IPS-18a (cell line): ENCODE measurements at regions not wholly inside any gene's neighbourhood (a gene's known extent, or its start where the extent isn't known, plus 50 kb on each side); places are given as distances from the start of the nearest gene placed in this dataset.

Experiments used
- H3K27ac ChIP-seq: one replicate; pipeline ENCODE4 v1.5.1; 2013; ENCODE audit warnings: low read length
- H3K27me3 ChIP-seq: one replicate; pipeline ENCODE4 v1.6.1; 2013; ENCODE audit warnings: mild to moderate bottlenecking, low read length; ENCODE audit not compliant: control insufficient read depth, insufficient read depth
- H3K36me3 ChIP-seq: one replicate; pipeline ENCODE4 v1.6.1; 2013; ENCODE audit warnings: low read depth, low read length; ENCODE audit not compliant: control insufficient read depth
- H3K4me1 ChIP-seq: one replicate; pipeline ENCODE4 v1.6.1; 2013; ENCODE audit warnings: low read depth, low read length; ENCODE audit not compliant: control insufficient read depth
- H3K4me3 ChIP-seq: one replicate; pipeline ENCODE4 v1.5.1; 2013; ENCODE audit warnings: low read length
- H3K9ac ChIP-seq: one replicate; pipeline ENCODE4 v1.6.1; 2013; ENCODE audit warnings: mild to moderate bottlenecking, low read length, moderate library complexity
- H3K9me3 ChIP-seq: one replicate; pipeline ENCODE4 v1.6.1; 2013; ENCODE audit warnings: low read depth, low read length; ENCODE audit not compliant: control insufficient read depth

DNA sequence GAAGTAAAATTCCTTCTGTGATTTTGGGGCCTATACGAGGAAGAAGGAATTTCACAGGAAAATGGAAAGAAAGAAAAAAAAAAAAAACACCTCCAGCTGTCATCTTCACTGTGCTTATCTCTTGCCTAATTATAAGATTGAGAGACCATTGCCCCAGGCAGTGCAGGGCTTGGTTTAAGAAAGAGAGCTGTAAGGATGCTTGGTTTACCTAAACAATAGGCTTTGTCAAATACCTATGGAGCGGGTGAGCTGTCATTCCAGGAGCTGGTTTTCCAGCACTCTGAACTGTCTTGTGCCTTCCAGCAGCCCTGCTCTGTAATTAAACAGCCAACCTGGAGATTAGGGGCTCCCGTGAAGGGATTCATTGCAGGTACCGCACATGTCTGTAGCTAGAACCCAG, 137.8 kb downstream of the EDN3 start:
- H3K9ac ChIP-seq = no peak overlapping the region
- no peaks in the 10 kb centered on the region for H3K9me3 ChIP-seq

DNA sequence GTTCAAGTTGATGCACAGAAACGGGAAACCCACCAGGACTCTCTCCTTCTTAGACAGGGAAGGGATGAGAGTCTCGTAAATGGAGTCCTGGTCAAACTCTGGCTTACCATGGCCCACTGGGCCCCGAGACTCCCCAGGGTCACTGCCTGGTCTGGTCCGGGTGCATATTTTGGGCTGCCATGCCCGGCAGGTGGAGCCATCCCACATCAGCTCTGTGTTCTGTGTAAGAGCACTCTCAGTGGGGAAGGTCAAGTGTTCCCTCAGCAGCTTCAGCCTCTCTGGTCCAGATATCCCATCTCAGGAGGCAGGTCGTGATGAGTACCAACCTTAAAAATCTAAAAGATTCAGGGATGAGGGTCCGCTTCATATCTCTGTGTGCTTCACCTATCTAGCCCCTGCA, 138.8 kb downstream of the EDN3 start:
- Histone ChIP-seq H3K27ac (no peak overlapping the region), H3K27me3 (no peaks in the 10 kb centered on the region), H3K9ac (no peak overlapping the region), H3K4me1 (no peaks in the 10 kb centered on the region), H3K9me3 (no peaks in the 10 kb centered on the region), H3K36me3 (no peaks in the 10 kb centered on the region), H3K4me3 (no peak overlapping the region)

More for the DNA sequence above, 137.8 kb downstream of the EDN3 start:
- H3K4me3 ChIP-seq = no peak overlapping the region
- no peak overlapping the region for H3K27ac ChIP-seq
- no peaks in the 10 kb centered on the region for H3K36me3 ChIP-seq
- H3K27me3 ChIP-seq = no peaks in the 10 kb centered on the region
- H3K4me1 ChIP-seq = no peaks in the 10 kb centered on the region

DNA sequence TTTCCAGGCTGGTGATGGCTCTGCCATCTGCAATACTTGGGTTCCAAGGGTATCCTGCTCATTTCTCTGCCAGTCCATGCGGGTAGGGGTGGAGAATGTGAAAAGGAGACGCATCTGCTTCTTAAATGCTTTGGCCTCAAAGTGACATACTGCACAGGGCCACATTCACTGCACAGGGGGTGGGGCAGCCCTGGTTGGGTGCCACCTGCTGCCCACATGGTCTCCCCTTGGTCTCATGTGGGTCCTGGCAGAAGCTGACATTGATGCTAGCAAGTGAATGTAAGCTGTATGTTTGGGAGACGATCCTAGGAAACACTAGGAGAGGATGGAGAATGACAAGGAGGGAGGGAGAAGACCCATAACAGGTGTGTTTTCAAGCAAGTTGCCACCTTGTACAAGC, 140.9 kb downstream of the EDN3 start:
- H3K27ac ChIP-seq = no peak overlapping the region
- H3K36me3 ChIP-seq = no peaks in the 10 kb centered on the region
- H3K4me3 ChIP-seq = no peak overlapping the region
- no peaks in the 10 kb centered on the region for H3K4me1 ChIP-seq
- H3K9ac ChIP-seq = no peak overlapping the region
- H3K9me3 ChIP-seq = no peaks in the 10 kb centered on the region
- H3K27me3 ChIP-seq = no peaks in the 10 kb centered on the region

DNA sequence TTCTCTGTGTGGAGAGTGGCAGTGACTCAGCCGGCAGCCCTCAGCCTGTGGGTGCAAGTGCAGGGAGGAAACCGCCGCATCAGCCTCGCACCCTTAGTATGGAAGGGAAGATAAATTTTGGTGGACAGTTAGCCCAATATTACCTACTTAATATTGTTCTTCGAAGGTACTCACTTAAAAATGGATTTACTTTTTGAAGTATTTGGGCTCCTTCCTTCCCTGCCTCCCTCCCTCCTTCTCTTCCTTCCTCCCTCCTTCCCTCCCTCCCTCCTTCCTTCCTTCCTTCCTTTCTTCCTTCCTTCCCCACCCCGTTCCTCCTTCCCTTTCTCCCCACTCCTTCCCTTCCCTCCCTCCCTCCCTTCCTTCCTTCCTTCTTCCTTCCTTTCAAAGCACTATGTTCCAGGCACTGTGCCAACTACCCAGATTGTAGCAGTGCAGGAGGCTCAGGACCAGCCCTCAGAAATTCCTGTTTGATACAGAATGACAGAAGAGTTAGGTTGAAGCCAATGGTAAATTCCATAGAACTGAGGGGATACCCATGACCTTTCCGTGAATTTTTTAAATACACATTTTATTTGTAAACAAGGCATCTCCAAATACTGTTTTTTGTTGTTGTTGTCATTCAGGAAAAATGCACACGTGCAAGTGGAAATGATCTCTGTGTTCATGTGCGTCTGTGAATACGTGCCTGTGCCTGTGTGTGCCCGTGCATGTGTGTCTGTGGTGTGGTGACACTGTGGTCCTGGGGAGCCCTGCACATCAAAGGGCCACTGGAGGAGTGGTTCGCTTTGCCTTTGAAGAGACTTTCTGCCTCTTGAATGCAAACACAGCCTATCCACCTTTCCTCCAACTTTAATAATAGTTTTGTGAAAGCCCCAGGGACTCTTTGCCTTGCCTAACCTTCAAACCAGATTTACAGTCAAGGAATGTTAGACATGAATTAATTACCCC, 141.7 kb downstream of the EDN3 start:
- H3K36me3 ChIP-seq = no peaks in the 10 kb centered on the region
- no peak overlapping the region for H3K9ac ChIP-seq
- no peak overlapping the region for H3K4me3 ChIP-seq
- no peaks in the 10 kb centered on the region for H3K4me1 ChIP-seq
- no peaks in the 10 kb centered on the region for H3K27me3 ChIP-seq
- H3K27ac ChIP-seq = no peak overlapping the region
- no peaks in the 10 kb centered on the region for H3K9me3 ChIP-seq

DNA sequence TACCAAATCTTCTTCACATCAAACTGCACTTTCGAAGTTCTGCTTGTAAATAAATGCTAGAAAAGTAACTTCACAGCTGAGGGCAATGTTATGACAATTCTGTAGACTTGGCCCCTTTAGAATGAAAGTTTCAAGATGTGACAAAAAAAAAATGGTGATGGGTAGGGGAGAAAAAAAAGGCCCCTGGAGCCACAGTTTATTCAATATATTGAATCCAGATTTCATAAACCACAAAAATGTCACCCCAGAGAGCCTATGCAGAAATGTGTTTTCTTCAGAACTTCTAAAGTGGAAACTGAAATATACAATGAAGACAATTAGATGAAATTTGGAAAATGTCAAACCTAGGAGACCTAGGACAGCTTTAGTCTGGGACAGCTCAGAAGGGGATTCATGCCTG, 143.1 kb downstream of the EDN3 start:
- H3K4me1 ChIP-seq = no peaks in the 10 kb centered on the region
- no peak overlapping the region for H3K9ac ChIP-seq
- H3K27ac ChIP-seq = no peak overlapping the region
- no peaks in the 10 kb centered on the region for H3K27me3 ChIP-seq
- no peaks in the 10 kb centered on the region for H3K36me3 ChIP-seq
- H3K9me3 ChIP-seq = no peaks in the 10 kb centered on the region
- H3K4me3 ChIP-seq = no peak overlapping the region

DNA sequence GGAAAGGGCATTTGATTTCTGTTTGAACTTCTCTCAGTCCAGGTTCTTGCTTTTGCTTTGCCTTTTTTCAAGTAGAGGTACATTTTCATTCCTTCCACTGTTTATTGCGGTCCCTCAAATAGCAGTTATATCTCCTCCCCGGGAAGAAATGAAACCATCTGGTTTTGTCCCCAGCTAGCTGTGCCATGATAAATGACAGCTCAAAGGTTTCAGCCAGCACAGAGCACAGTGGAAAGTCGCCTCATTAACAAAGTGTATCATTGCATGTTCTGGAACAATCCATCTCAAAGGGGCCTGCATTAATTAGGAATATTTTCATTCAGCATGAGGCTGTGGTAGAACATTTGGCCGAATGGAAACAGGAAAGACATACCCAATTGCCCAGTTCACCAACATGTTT, 146.0 kb downstream of the EDN3 start:
- Histone ChIP-seq H3K9ac (no peak overlapping the region), H3K4me3 (no peak overlapping the region), H3K4me1 (no peaks in the 10 kb centered on the region)

DNA sequence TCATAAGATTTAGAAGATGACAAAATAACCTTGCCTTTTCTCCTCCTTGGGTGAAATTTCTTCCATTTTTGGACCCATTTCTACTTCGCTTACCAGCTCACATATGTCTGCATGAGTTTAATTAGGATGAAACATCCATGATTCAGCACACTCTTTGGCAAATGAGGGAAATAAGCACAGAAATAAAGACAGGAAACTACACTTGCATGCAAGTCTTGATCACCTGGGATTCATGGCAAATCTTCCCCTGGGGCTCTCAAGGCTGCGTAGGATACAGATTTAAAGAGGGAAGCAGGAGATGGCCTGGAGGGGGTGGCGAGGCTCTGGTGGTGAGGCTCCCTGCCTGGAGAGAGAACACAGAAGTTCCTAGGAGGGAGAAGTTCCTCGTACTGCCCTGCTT, 147.8 kb downstream of the EDN3 start:
- Histone ChIP-seq H3K4me3 (no peak overlapping the region), H3K9me3 (no peaks in the 10 kb centered on the region), H3K27me3 (no peaks in the 10 kb centered on the region), H3K9ac (no peak overlapping the region), H3K4me1 (peaks cover 3% of the 10 kb centered on the region), H3K36me3 (no peaks in the 10 kb centered on the region), H3K27ac (no peak overlapping the region)

More for the DNA sequence above, 146.0 kb downstream of the EDN3 start:
- Histone ChIP-seq H3K27me3 (no peaks in the 10 kb centered on the region), H3K27ac (no peak overlapping the region), H3K9me3 (no peaks in the 10 kb centered on the region), H3K36me3 (no peaks in the 10 kb centered on the region)

DNA sequence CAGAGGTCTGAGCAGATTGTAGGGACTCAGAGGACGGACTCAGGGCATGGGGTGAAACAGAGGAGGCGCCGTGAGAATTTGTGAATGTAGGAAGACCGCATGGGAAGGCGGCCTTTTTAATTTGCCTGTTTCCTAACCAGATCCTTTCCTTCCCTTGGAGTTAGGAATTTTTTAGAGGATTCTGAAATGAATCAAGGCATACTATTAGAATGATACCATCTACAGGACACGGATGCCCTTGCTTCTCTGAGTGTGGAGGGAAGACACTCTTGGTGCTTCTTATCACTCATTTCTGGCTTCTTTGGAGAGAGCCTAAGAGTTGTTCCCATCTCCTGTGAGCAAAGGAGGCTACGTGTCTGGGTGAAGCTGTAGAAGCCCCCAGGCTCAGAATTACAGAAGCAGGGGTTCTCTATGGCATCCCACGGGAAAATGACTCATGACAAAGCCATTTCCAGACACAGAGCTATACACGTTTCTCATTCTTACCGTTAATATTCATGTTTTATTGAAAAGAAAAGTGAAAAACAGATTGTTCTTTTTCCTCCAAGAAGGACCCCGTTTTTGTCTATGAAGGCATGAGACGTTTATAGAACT, 148.5 kb downstream of the EDN3 start:
- H3K9me3 ChIP-seq = no peaks in the 10 kb centered on the region
- no peaks in the 10 kb centered on the region for H3K36me3 ChIP-seq
- H3K4me1 ChIP-seq = peaks cover 5% of the 10 kb centered on the region
- H3K27me3 ChIP-seq = no peaks in the 10 kb centered on the region
- H3K9ac ChIP-seq = no peak overlapping the region
- no peak overlapping the region for H3K27ac ChIP-seq
- no peak overlapping the region for H3K4me3 ChIP-seq

DNA sequence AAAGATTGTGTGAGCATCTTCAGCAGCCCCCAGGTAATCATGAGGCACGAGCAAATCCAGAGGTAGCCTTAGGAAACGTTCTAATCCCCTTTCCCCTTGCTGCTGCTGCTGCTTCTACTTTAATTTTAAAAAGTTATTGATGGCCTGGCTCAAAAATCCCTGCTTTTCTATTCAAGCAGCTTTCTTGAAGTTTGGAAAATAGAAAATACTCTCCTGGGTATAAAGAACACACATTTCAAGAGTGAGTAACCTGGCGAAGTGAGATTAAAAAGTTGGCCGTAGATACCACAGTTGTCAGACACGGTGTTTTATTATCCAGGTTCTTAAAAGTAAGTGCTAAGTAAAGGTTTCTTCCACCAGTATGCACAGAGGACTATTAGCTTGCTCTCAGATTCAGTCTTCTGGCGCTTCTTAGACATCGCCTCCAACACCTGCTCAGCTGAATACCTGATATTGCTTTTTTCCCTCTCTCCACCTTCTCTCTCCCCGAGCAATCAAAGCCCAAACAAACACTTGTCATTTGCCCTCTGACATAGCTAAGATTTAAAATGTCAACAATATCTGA, 150.7 kb downstream of the EDN3 start:
- no peak overlapping the region for H3K9ac ChIP-seq
- H3K36me3 ChIP-seq = no peaks in the 10 kb centered on the region
- no peaks in the 10 kb centered on the region for H3K9me3 ChIP-seq
- peaks cover 5% of the 10 kb centered on the region for H3K4me1 ChIP-seq
- no peaks in the 10 kb centered on the region for H3K27me3 ChIP-seq
- no peak overlapping the region for H3K4me3 ChIP-seq
- no peak overlapping the region for H3K27ac ChIP-seq

DNA sequence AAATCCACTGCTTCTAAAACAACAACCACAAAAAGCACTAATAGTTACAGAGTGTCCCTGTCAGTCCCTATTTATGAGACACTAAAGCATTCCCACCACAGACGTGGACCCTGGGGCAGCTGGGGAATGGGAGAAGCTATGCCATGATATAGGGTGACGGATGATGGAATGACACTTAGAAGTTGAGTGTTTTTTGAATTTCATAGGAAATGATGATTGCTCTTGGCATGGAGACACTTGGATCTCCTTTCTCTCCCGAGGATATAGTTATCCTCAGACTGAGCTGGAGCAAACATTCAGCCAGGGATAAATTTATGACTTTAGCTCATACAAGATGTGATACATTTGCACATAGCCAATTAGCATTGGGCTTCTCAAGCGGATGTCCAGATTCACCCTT, 151.2 kb downstream of the EDN3 start:
- no peak overlapping the region for H3K4me3 ChIP-seq
- H3K9ac ChIP-seq = no peak overlapping the region
- H3K36me3 ChIP-seq = no peaks in the 10 kb centered on the region
- H3K27me3 ChIP-seq = no peaks in the 10 kb centered on the region
- peaks cover 5% of the 10 kb centered on the region for H3K4me1 ChIP-seq
- H3K9me3 ChIP-seq = no peaks in the 10 kb centered on the region
- H3K27ac ChIP-seq = no peak overlapping the region

DNA sequence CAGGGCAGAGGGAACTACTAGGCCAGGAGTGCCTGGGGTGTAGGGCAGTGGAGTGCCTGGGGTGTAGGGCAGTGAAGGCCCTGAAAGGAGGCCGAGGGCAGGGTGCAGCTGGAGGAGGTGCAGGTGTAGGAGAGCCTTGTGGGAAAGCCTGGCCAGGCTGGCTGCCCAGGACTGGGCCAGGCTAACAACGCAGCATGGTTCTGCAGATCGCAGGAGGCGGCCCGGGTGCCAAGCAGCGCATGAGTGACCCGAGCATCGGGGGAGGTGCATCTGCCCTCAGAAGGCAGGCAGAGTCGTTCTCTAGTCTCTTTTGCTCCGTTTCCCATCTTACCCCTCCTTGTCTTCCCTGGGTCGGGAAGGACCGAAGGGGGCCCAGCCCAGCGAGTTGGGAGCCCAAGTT, 151.5 kb upstream of the PHACTR3 start:
- H3K36me3 ChIP-seq = no peaks in the 10 kb centered on the region
- no peak overlapping the region for H3K27ac ChIP-seq
- peaks cover 5% of the 10 kb centered on the region for H3K4me1 ChIP-seq
- no peaks in the 10 kb centered on the region for H3K27me3 ChIP-seq
- no peak overlapping the region for H3K4me3 ChIP-seq
- H3K9me3 ChIP-seq = no peaks in the 10 kb centered on the region
- H3K9ac ChIP-seq = no peak overlapping the region
